SK-N-SH treated with all-trans-retinoic acid at 6 μM for 48 hours (cell line): ENCODE measurements at regions not wholly inside any gene's neighbourhood (a gene's known extent, or its start where the extent isn't known, plus 50 kb on each side); places are given as distances from the start of the nearest gene placed in this dataset.

Source experiments
- ATAC-seq: fragments of 200-7000 bp; cut with Tn5 transposase; 3 replicates; pipeline ENCODE4 v1.9.1; 2020; ENCODE audit warnings: mild to moderate bottlenecking, moderate library complexity
- ARNTL ChIP-seq: fragments of 450-650 bp; formaldehyde crosslinking; IDR thresholded peaks from 2 replicates; pipeline ENCODE4 v1.5.0; 2020; ENCODE audit warnings: low read depth, mild to moderate bottlenecking, moderate library complexity, borderline replicate concordance
- BACH2 ChIP-seq: fragments of 250-450 bp; sonication (Bioruptor Pico); IDR thresholded peaks from 2 replicates; pipeline ENCODE4 v1.9.0; 2021; ENCODE audit warnings: mild to moderate bottlenecking, borderline replicate concordance
- CSDC2 ChIP-seq: fragments of 250-450 bp; sonication (Bioruptor Pico); IDR thresholded peaks from 2 replicates; pipeline ENCODE4 v1.5.0; 2020; ENCODE audit warnings: mild to moderate bottlenecking, moderate library complexity
- ESRRG ChIP-seq: fragments of 250-450 bp; sonication (Bioruptor Pico); IDR thresholded peaks from 2 replicates; pipeline ENCODE4 v1.6.1; 2021; ENCODE audit warnings: mild to moderate bottlenecking
- ISL1 ChIP-seq: fragments of 250-450 bp; sonication (Bioruptor Pico); IDR thresholded peaks from 2 replicates; pipeline ENCODE4 v2.1.2; 2022; ENCODE audit warnings: mild to moderate bottlenecking, moderate library complexity
- OSR1 ChIP-seq: fragments of 250-450 bp; sonication (Bioruptor Pico); IDR thresholded peaks from 2 replicates; pipeline ENCODE4 v1.8.0; 2022; ENCODE audit warnings: moderate library complexity, mild to moderate bottlenecking, inconsistent platforms
- PPARA ChIP-seq: fragments of 250-450 bp; sonication (Bioruptor Pico); IDR thresholded peaks from 2 replicates; pipeline ENCODE4 v1.5.0; 2020; ENCODE audit warnings: mild to moderate bottlenecking, borderline replicate concordance
- RARB ChIP-seq: fragments of 250-450 bp; sonication (Bioruptor Pico); IDR thresholded peaks from 2 replicates; pipeline ENCODE4 v1.8.0; 2021; ENCODE audit warnings: mild to moderate bottlenecking, moderate library complexity
- SNAI2 ChIP-seq: fragments of 250-450 bp; sonication (Bioruptor Pico); IDR thresholded peaks from 2 replicates; pipeline ENCODE4 v1.5.0; 2020; ENCODE audit warnings: mild to moderate bottlenecking, moderate library complexity
- TCF4 ChIP-seq: fragments of 250-450 bp; sonication (Bioruptor Pico); IDR thresholded peaks from 2 replicates; pipeline ENCODE4 v1.8.0; 2021; ENCODE audit warnings: mild to moderate bottlenecking, moderate library complexity, borderline replicate concordance
- TOX ChIP-seq: fragments of 250-450 bp; sonication (Bioruptor Pico); IDR thresholded peaks from 2 replicates; pipeline ENCODE4 v1.8.0; 2021; ENCODE audit warnings: mild to moderate bottlenecking, moderate library complexity, borderline replicate concordance
- ZC3H10 ChIP-seq: fragments of 250-450 bp; sonication (Bioruptor Pico); IDR thresholded peaks from 2 replicates; pipeline ENCODE4 v1.5.1; 2021; ENCODE audit warnings: mild to moderate bottlenecking, moderate library complexity
- ZFP3 ChIP-seq: fragments of 250-450 bp; sonication (Bioruptor Pico); IDR thresholded peaks from 2 replicates; pipeline ENCODE4 v1.5.0; 2020; ENCODE audit warnings: mild to moderate bottlenecking, moderate library complexity
- ZFP30 ChIP-seq: fragments of 450-650 bp; formaldehyde crosslinking; IDR thresholded peaks from 2 replicates; pipeline ENCODE4 v1.5.0; 2022; ENCODE audit warnings: mild to moderate bottlenecking, moderate library complexity
- ZNF565 ChIP-seq: fragments of 450-650 bp; formaldehyde crosslinking; conservative IDR thresholded peaks from 2 replicates; pipeline ENCODE4 v1.5.0; 2020; ENCODE audit warnings: low read depth, mild to moderate bottlenecking, moderate library complexity
- ZNF70 ChIP-seq: fragments of 450-650 bp; formaldehyde crosslinking; IDR thresholded peaks from 2 replicates; pipeline ENCODE4 v1.5.0; 2020; ENCODE audit warnings: mild to moderate bottlenecking, moderate library complexity
- ZNF8 ChIP-seq: fragments of 450-650 bp; formaldehyde crosslinking; IDR thresholded peaks from 2 replicates; pipeline ENCODE4 v1.5.0; 2020; ENCODE audit warnings: mild to moderate bottlenecking, moderate library complexity
- TF ChIP-seq, protein P1 (sequence below): fragments of 250-450 bp; sonication (Bioruptor Pico); IDR thresholded peaks from 2 replicates; pipeline ENCODE4 v1.5.0; 2020; ENCODE audit warnings: mild to moderate bottlenecking, moderate library complexity
- TF ChIP-seq, protein P2 (sequence below): fragments of 250-450 bp; sonication (Bioruptor Pico); IDR thresholded peaks from 2 replicates; pipeline ENCODE4 v1.5.1; 2020; ENCODE audit warnings: low read depth, mild to moderate bottlenecking, moderate library complexity
- TF ChIP-seq, protein P3 (sequence below): fragments of 250-450 bp; sonication (Bioruptor Pico); IDR thresholded peaks from 2 replicates; pipeline ENCODE4 v1.8.0; 2021; ENCODE audit warnings: low read depth, mild to moderate bottlenecking, moderate library complexity, borderline replicate concordance
- TF ChIP-seq, protein P4 (sequence below): fragments of 250-450 bp; sonication (Bioruptor Pico); IDR thresholded peaks from 2 replicates; pipeline ENCODE4 v1.8.0; 2020; ENCODE audit warnings: mild to moderate bottlenecking, moderate library complexity, borderline replicate concordance

DNA sequence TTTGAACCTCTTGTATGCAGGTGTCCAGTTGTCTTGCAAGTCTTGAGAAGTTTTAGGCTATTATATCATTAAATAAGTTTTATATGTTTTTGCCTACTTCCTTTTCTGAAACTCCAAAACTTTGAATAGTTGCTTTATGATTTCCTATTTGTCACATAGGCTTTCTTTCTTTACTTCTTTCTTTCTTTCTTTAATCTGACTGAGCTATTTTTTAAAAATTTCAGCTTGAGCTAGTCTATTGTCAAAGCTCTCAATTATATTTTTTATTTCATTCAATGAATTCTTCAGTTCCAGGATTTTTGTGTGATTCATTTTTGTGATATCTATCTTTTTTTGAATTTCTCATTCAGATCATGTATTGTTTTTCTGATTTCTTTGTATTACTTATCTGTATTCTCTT is 102.1 kb upstream of the TMEM178A start:
- TF ChIP-seq TOX (CRISPR knock-in tag) (no peak), ZC3H10 (CRISPR knock-in tag) (no peak)
- no peak for ATAC-seq

DNA sequence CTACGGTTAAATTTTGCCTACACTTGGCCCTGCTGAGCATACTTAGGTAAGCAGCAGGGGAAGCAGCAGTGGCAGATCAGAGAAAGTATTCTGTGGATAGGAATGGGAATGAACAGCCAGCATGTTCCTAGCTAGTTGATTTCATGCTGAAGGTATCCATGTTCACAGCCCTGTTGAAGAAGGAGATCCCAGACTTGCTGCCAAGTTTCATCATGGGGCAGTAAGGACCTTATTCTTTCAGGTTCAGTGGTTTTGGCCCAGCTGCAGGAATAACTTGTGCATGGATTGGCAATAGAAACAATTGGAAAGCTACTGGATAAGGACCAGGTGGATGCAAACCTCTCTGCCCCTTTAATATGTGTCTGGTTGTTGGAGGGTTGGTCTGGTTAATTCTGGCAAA is 98.2 kb upstream of the TMEM178A start:
- no peak for ATAC-seq

DNA sequence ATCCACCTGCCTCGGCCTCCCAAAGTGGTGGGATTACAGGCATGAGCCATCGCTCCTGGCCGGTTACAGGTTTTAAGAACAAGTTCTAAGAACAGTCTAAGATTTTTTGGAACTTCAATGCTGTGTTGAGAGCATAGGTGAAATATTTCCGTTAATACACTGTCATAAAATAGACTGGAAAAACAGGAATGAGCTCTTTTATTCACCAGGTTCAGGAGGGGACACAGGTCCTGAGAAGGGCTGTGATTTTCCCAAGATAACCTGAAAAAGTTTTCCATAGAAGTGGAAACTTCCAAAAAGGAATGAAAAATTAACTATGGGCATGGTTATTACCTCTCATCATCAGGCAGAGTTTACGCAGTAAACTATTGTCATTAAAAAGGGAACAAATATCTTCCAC is 97.6 kb upstream of the TMEM178A start:
- ATAC-seq = peak; percentile 15; the same call in 2 of the 3 replicates
- TF ChIP-seq TCF4 (no peak), BACH2 (no peak), ZFP30 (CRISPR knock-in tag) (no peak), ISL1 (CRISPR knock-in tag) (no peak), RARB (no peak), OSR1 (CRISPR knock-in tag) (no peak), SNAI2 (CRISPR knock-in tag) (no peak), CSDC2 (no peak), ZFP3 (CRISPR knock-in tag) (no peak), ZNF8 (CRISPR knock-in tag) (no peak), PPARA (no peak), ZNF565 (no peak), ZNF70 (CRISPR knock-in tag) (no peak)
- TF ChIP-seq, protein P1, sequence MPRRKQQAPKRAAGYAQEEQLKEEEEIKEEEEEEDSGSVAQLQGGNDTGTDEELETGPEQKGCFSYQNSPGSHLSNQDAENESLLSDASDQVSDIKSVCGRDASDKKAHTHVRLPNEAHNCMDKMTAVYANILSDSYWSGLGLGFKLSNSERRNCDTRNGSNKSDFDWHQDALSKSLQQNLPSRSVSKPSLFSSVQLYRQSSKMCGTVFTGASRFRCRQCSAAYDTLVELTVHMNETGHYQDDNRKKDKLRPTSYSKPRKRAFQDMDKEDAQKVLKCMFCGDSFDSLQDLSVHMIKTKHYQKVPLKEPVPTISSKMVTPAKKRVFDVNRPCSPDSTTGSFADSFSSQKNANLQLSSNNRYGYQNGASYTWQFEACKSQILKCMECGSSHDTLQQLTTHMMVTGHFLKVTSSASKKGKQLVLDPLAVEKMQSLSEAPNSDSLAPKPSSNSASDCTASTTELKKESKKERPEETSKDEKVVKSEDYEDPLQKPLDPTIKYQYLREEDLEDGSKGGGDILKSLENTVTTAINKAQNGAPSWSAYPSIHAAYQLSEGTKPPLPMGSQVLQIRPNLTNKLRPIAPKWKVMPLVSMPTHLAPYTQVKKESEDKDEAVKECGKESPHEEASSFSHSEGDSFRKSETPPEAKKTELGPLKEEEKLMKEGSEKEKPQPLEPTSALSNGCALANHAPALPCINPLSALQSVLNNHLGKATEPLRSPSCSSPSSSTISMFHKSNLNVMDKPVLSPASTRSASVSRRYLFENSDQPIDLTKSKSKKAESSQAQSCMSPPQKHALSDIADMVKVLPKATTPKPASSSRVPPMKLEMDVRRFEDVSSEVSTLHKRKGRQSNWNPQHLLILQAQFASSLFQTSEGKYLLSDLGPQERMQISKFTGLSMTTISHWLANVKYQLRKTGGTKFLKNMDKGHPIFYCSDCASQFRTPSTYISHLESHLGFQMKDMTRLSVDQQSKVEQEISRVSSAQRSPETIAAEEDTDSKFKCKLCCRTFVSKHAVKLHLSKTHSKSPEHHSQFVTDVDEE = no peak

More for the DNA sequence above, 98.2 kb upstream of the TMEM178A start:
- TF ChIP-seq ZFP3 (CRISPR knock-in tag) (no peak), TOX (CRISPR knock-in tag) (no peak)
- TF ChIP-seq, protein P2, sequence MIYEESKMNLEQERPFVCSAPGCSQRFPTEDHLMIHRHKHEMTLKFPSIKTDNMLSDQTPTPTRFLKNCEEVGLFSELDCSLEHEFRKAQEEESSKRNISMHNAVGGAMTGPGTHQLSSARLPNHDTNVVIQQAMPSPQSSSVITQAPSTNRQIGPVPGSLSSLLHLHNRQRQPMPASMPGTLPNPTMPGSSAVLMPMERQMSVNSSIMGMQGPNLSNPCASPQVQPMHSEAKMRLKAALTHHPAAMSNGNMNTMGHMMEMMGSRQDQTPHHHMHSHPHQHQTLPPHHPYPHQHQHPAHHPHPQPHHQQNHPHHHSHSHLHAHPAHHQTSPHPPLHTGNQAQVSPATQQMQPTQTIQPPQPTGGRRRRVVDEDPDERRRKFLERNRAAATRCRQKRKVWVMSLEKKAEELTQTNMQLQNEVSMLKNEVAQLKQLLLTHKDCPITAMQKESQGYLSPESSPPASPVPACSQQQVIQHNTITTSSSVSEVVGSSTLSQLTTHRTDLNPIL (CRISPR knock-in tag) = no peak

DNA sequence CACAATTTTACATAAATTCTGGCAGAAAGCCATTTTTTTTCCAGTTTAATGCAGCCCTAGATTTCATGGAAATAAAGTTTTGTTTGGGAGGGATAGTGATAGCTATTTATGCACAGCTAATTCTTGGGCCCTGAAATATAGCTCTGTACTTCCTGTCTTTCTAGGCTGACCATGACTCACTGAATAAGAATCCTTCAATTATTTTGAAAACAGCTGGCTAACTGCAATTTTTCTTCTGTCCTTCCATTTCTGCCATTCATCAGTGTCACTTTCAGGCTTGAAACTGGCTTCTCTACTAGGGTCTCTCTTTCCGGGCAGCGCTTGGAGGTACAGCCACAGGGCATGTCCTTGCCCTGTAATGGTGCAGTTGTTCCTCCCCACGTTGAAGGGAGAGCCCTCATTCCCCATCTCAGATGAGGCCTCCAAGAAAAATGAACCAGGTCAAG is 97.1 kb upstream of the TMEM178A start:
- TF ChIP-seq ZFP3 (CRISPR knock-in tag) (peak; percentile 39; the same call in 1 of the 2 replicates), ISL1 (CRISPR knock-in tag) (peak; percentile 69), PPARA (no peak), ESRRG (CRISPR knock-in tag) (no peak), CSDC2 (0 out of 2 replicates have a peak, but pooled peaks have one; percentile 70), ARNTL (CRISPR knock-in tag) (no peak), SNAI2 (CRISPR knock-in tag) (0 out of 2 replicates have a peak, but pooled peaks have one; percentile 29), OSR1 (CRISPR knock-in tag) (no peak), BACH2 (no peak), ZNF8 (CRISPR knock-in tag) (0 out of 2 replicates have a peak, but pooled peaks have one; percentile 5), TOX (CRISPR knock-in tag) (peak; percentile 64; the same call in 1 of the 2 replicates)
- TF ChIP-seq, protein P3, sequence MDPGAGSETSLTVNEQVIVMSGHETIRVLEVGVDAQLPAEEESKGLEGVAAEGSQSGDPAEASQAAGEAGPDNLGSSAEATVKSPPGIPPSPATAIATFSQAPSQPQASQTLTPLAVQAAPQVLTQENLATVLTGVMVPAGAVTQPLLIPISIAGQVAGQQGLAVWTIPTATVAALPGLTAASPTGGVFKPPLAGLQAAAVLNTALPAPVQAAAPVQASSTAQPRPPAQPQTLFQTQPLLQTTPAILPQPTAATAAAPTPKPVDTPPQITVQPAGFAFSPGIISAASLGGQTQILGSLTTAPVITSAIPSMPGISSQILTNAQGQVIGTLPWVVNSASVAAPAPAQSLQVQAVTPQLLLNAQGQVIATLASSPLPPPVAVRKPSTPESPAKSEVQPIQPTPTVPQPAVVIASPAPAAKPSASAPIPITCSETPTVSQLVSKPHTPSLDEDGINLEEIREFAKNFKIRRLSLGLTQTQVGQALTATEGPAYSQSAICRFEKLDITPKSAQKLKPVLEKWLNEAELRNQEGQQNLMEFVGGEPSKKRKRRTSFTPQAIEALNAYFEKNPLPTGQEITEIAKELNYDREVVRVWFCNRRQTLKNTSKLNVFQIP = no peak
- TF ChIP-seq, protein P2 (CRISPR knock-in tag) = 0 out of 2 replicates have a peak, but pooled peaks have one; percentile 37
- TF ChIP-seq, protein P1 = no peak
- TF ChIP-seq, protein P4, sequence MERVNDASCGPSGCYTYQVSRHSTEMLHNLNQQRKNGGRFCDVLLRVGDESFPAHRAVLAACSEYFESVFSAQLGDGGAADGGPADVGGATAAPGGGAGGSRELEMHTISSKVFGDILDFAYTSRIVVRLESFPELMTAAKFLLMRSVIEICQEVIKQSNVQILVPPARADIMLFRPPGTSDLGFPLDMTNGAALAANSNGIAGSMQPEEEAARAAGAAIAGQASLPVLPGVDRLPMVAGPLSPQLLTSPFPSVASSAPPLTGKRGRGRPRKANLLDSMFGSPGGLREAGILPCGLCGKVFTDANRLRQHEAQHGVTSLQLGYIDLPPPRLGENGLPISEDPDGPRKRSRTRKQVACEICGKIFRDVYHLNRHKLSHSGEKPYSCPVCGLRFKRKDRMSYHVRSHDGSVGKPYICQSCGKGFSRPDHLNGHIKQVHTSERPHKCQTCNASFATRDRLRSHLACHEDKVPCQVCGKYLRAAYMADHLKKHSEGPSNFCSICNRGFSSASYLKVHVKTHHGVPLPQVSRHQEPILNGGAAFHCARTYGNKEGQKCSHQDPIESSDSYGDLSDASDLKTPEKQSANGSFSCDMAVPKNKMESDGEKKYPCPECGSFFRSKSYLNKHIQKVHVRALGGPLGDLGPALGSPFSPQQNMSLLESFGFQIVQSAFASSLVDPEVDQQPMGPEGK = 0 out of 2 replicates have a peak, but pooled peaks have one; percentile 32
- ATAC-seq = peak; percentile 98
